H9 (cell line): ENCODE measurements at regions not wholly inside any gene's neighbourhood (a gene's known extent, or its start where the extent isn't known, plus 50 kb on each side); places are given as distances from the start of the nearest gene placed in this dataset.
"Not testable (repeated sequence)": the region's sequence is repeated elsewhere in the genome, so short reads cannot be mapped to it uniquely, and the experiment has no call there.

Experiments
- DNase-seq: peaks from one replicate; pipeline ENCODE4 v3.0.0-alpha.2; 2017
- H2AFZ ChIP-seq: one replicate; pipeline ENCODE4 v1.6.1; 2013; ENCODE audit warnings: mild to moderate bottlenecking, low read length, control low read depth, moderate library complexity
- H2AK5ac ChIP-seq: 2 replicates; pipeline ENCODE4 v1.6.1; 2013; ENCODE audit warnings: low read length, control low read depth, mixed read lengths; ENCODE audit not compliant: insufficient read length
- H2BK120ac ChIP-seq: one replicate; pipeline ENCODE4 v1.6.1; 2013; ENCODE audit warnings: low read depth, mild to moderate bottlenecking, low read length, control low read depth, inconsistent platforms; ENCODE audit not compliant: poor library complexity, severe bottlenecking
- H2BK12ac ChIP-seq: 2 replicates; pipeline ENCODE4 v1.6.1; 2013; ENCODE audit warnings: low read length, control low read depth, mixed read lengths, low read depth; ENCODE audit not compliant: insufficient read length
- H2BK15ac ChIP-seq: 2 replicates; pipeline ENCODE4 v1.6.1; 2013; ENCODE audit warnings: low read depth, low read length, control low read depth
- H2BK20ac ChIP-seq: one replicate; pipeline ENCODE4 v1.6.1; 2013; ENCODE audit warnings: low read depth, mild to moderate bottlenecking, low read length, control low read depth, inconsistent platforms; ENCODE audit not compliant: poor library complexity, severe bottlenecking
- H2BK5ac ChIP-seq: 2 replicates; pipeline ENCODE4 v1.6.1; 2013; ENCODE audit warnings: low read length, control low read depth, mixed read lengths; ENCODE audit not compliant: insufficient read length
- H3K14ac ChIP-seq: 2 replicates; pipeline ENCODE4 v1.6.1; 2013; ENCODE audit warnings: low read length, control low read depth; ENCODE audit not compliant: insufficient read depth
- H3K18ac ChIP-seq: 2 replicates; pipeline ENCODE4 v1.6.1; 2013; ENCODE audit warnings: low read depth, mild to moderate bottlenecking, mixed read lengths, low read length, control low read depth; ENCODE audit not compliant: insufficient read length
- H3K23ac ChIP-seq: 2 replicates; pipeline ENCODE4 v1.6.1; 2013; ENCODE audit warnings: low read length, control low read depth, mixed read lengths, low read depth; ENCODE audit not compliant: insufficient read length
- H3K23me2 ChIP-seq: 2 replicates; pipeline ENCODE4 v1.6.1; 2013; ENCODE audit warnings: low read depth, mild to moderate bottlenecking, mixed read lengths, low read length, control low read depth; ENCODE audit not compliant: insufficient read length, poor library complexity, severe bottlenecking
- H3K27ac ChIP-seq: 2 replicates; pipeline ENCODE4 v1.5.1; 2013; ENCODE audit warnings: low read length, control low read depth, mixed read lengths, low read depth; ENCODE audit not compliant: insufficient read length
- H3K27me3 ChIP-seq: 2 replicates; pipeline ENCODE4 v1.6.1; 2013; ENCODE audit warnings: low read length, control low read depth, inconsistent platforms; ENCODE audit not compliant: insufficient read depth
- H3K4ac ChIP-seq: 2 replicates; pipeline ENCODE4 v1.6.1; 2013; ENCODE audit warnings: low read depth, mild to moderate bottlenecking, control low read depth, inconsistent platforms, low read length, moderate library complexity
- H3K4me1 ChIP-seq: 2 replicates; pipeline ENCODE4 v1.6.1; 2013; ENCODE audit warnings: low read length, control low read depth, inconsistent platforms; ENCODE audit not compliant: insufficient read depth
- H3K4me2 ChIP-seq: 2 replicates; pipeline ENCODE4 v1.6.1; 2013; ENCODE audit warnings: low read length, control low read depth, mixed read lengths; ENCODE audit not compliant: insufficient read length, insufficient read depth
- H3K56ac ChIP-seq: 2 replicates; pipeline ENCODE4 v1.6.1; 2013; ENCODE audit warnings: low read depth, mild to moderate bottlenecking, mixed read lengths, low read length, control low read depth; ENCODE audit not compliant: insufficient read length
- H3K79me1 ChIP-seq: 2 replicates; pipeline ENCODE4 v1.6.1; 2013; ENCODE audit warnings: low read depth, mild to moderate bottlenecking, moderate library complexity, low read length, control low read depth, inconsistent platforms; ENCODE audit not compliant: insufficient read depth, poor library complexity, severe bottlenecking
- H3K79me2 ChIP-seq: 2 replicates; pipeline ENCODE4 v1.6.1; 2013; ENCODE audit warnings: low read length, control low read depth, inconsistent platforms; ENCODE audit not compliant: insufficient read depth
- H3K9ac ChIP-seq: 2 replicates; pipeline ENCODE4 v1.6.1; 2013; ENCODE audit warnings: low read length, control low read depth, mixed read lengths; ENCODE audit not compliant: insufficient read length; ENCODE audit errors: extremely low read depth
- H3K9me3 ChIP-seq: one replicate; pipeline ENCODE4 v1.6.1; 2013; ENCODE audit warnings: low read depth, low read length, inconsistent platforms; ENCODE audit not compliant: control insufficient read depth
- H3T11ph ChIP-seq: one replicate; pipeline ENCODE4 v1.6.1; 2013; ENCODE audit warnings: mild to moderate bottlenecking, low read length, control low read depth, inconsistent platforms
- H4K20me1 ChIP-seq: one replicate; pipeline ENCODE4 v1.6.1; 2013; ENCODE audit not compliant: control insufficient read depth, insufficient read length, insufficient read depth
- H4K5ac ChIP-seq: 2 replicates; pipeline ENCODE4 v1.6.1; 2013; ENCODE audit warnings: low read depth, mild to moderate bottlenecking, mixed read lengths, low read length, control low read depth; ENCODE audit not compliant: insufficient read length
- H4K8ac ChIP-seq: replicated peaks from 2 replicates; pipeline ENCODE4 v1.6.1; 2013; ENCODE audit warnings: low read length, control low read depth, mixed read lengths, low read depth; ENCODE audit not compliant: insufficient read length
- H4K91ac ChIP-seq: 2 replicates; pipeline ENCODE4 v1.6.1; 2013; ENCODE audit warnings: low read depth, mild to moderate bottlenecking, moderate library complexity, mixed read lengths, low read length, control low read depth; ENCODE audit not compliant: insufficient read length
- H3K27ac Mint-ChIP-seq, 3 experiments: 2 replicates in 2 of 3; 3 replicates in 1 of 3; pipeline ENCODE4 v1.8.0; 2020 to 2021; ENCODE audit warnings: mixed read lengths in 3 of 3, mild to moderate bottlenecking in 1 of 3, moderate library complexity in 1 of 3
- H3K27me3 Mint-ChIP-seq: 2 replicates; pipeline ENCODE4 v1.8.0; 2021; ENCODE audit warnings: low read depth, mild to moderate bottlenecking, moderate library complexity, mixed read lengths
- H3K36me3 Mint-ChIP-seq, 3 experiments: 2 replicates in 2 of 3; 3 replicates in 1 of 3; pipeline ENCODE4 v1.8.0; 2020 to 2021; ENCODE audit warnings: low read depth in 3 of 3, mixed read lengths in 3 of 3; ENCODE audit not compliant: insufficient read depth in 1 of 3
- H3K4me1 Mint-ChIP-seq, 2 experiments: 2 replicates each; pipeline ENCODE4 v1.8.0; 2020; ENCODE audit warnings: mixed read lengths in 2 of 2
- H3K4me3 Mint-ChIP-seq, 2 experiments: 2 replicates in 1 of 2; 3 replicates in 1 of 2; pipeline ENCODE4 v1.8.0; 2020 to 2021; ENCODE audit warnings: mild to moderate bottlenecking in 2 of 2, mixed read lengths in 2 of 2, moderate library complexity in 1 of 2
- H3K9me3 Mint-ChIP-seq, 2 experiments: 2 replicates in 1 of 2; 3 replicates in 1 of 2; pipeline ENCODE4 v1.8.0; 2020; ENCODE audit warnings: mild to moderate bottlenecking in 2 of 2, mixed read lengths in 2 of 2, moderate library complexity in 1 of 2
- CTCF ChIP-seq: fragments of 200-600 bp; sonication (generic); conservative IDR thresholded peaks from 3 replicates; pipeline ENCODE4 v1.8.0; 2021; ENCODE audit warnings: antibody characterized with exemption, mild to moderate bottlenecking
- WGBS: extraction: QIAGEN DNeasy Blood & Tissue Kit; methylation state at CpG from one replicate; pipeline ENCODE4 v1.1.7; 2013; ENCODE audit warnings: missing lambda C conversion rate, low lambda C conversion rate, mixed read lengths; ENCODE audit not compliant: insufficient read length; ENCODE audit errors: extremely low coverage; 5-methylcytosine and 5-hydroxymethylcytosine counted together

GRCh38 chrX:136936183-136936549 is 55.6 kb upstream of the RBMX start:
- H3K27ac Mint-ChIP-seq = no peak overlapping the region
- H3K4me3 Mint-ChIP-seq = no peak overlapping the region
- H3T11ph ChIP-seq = no peak overlapping the region
- no peak overlapping the region for H2BK5ac ChIP-seq
- no peak overlapping the region for H2AFZ ChIP-seq
- no peak overlapping the region for H3K23ac ChIP-seq
- no peak overlapping the region for H3K56ac ChIP-seq
- H3K4me1 Mint-ChIP-seq = peaks cover 5 to 10% of the 10 kb centered on the region in 2 experiments
- H3K18ac ChIP-seq = no peak overlapping the region
- no peak overlapping the region for H4K8ac ChIP-seq
- DNase-seq = no peak
- H3K4me1 ChIP-seq = no peaks in the 10 kb centered on the region
- H3K79me2 ChIP-seq = no peaks in the 10 kb centered on the region
- H2BK120ac ChIP-seq = no peak overlapping the region
- peaks cover 55 to 62% of the 10 kb centered on the region in 2 experiments for H3K9me3 Mint-ChIP-seq
- no peak overlapping the region for H3K14ac ChIP-seq
- WGBS = no CpG with 5 or more reads among the region's 2 CpGs
- no peaks in the 10 kb centered on the region for H3K27me3 ChIP-seq
- H3K27me3 Mint-ChIP-seq = no peaks in the 10 kb centered on the region
- H2BK20ac ChIP-seq = no peak overlapping the region
- no peak overlapping the region for H4K91ac ChIP-seq
- no peaks in the 10 kb centered on the region for H4K20me1 ChIP-seq
- H2BK12ac ChIP-seq = no peak overlapping the region
- H3K4ac ChIP-seq = no peak overlapping the region
- H3K23me2 ChIP-seq = no peaks in the 10 kb centered on the region
- H3K9me3 ChIP-seq = peaks cover 12% of the 10 kb centered on the region
- H3K36me3 Mint-ChIP-seq = peaks cover 14 to 23% (median 19%) of the 10 kb centered on the region in 3 experiments
- H3K27ac ChIP-seq = no peak overlapping the region
- no peak overlapping the region for H3K4me2 ChIP-seq
- no peak overlapping the region for H3K9ac ChIP-seq
- no peaks in the 10 kb centered on the region for H3K79me1 ChIP-seq
- no peak overlapping the region for H2AK5ac ChIP-seq
- no peak overlapping the region for H2BK15ac ChIP-seq
- H4K5ac ChIP-seq = no peak overlapping the region
- no peak for TF ChIP-seq CTCF

DNA sequence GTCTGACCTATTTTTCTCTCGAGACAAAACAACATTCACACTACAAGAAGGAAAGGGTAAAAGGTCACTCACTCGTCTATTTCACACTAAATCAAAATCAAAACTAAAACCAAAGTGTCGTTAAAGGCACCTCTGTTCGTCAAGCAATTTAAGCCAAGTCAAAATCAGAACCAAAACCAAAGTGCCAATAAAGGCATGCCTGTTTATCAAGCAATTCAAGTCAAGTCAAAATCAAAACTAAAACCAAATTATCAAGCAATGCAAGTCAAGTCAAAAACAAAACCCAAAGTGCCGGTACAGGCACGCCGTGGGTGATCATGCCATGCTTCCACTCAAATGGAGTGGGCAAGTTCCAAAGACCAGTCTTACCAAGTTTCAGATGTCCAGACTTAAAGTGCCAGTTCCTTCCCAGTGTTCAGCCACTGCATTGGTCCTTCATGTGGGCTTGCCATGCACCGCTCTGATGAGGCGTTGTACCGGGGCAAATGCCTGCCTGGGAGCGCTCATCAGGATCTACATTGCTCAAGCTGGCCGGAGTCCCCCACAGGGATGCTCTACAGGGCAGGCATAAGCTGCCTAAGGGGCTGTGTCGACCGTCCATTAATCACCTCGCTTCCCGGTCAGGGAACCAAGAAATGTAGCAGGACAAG is 55.1 kb upstream of the RBMX start:
- H3K4ac ChIP-seq, H4K20me1 ChIP-seq, H3K56ac ChIP-seq, H3K27me3 Mint-ChIP-seq, H2BK120ac ChIP-seq, H3K27ac Mint-ChIP-seq, DNase-seq, H3K14ac ChIP-seq, H3K79me2 ChIP-seq, H3K9ac ChIP-seq, H3T11ph ChIP-seq, H2BK15ac ChIP-seq, H3K4me1 ChIP-seq, H2BK12ac ChIP-seq, H3K79me1 ChIP-seq, H3K27me3 ChIP-seq, H3K27ac ChIP-seq, H3K4me2 ChIP-seq, H2AFZ ChIP-seq, H4K8ac ChIP-seq, H2BK5ac ChIP-seq, H3K18ac ChIP-seq, H3K23me2 ChIP-seq, H4K5ac ChIP-seq, H3K23ac ChIP-seq, H2AK5ac ChIP-seq, H4K91ac ChIP-seq, H3K4me3 Mint-ChIP-seq, H2BK20ac ChIP-seq: not testable (repeated sequence)
- peaks cover 19 to 28% (median 25%) of the 10 kb centered on the region in 3 experiments for H3K36me3 Mint-ChIP-seq
- no CpG with 5 or more reads among the region's 16 CpGs for WGBS
- H3K4me1 Mint-ChIP-seq = peaks cover 5 to 10% of the 10 kb centered on the region in 2 experiments
- H3K9me3 ChIP-seq = peaks cover 12% of the 10 kb centered on the region
- peaks cover 60 to 67% of the 10 kb centered on the region in 2 experiments for H3K9me3 Mint-ChIP-seq
